GM12878 (cell line): ENCODE measurements at regions not wholly inside any gene's neighbourhood (a gene's known extent, or its start where the extent isn't known, plus 50 kb on each side); places are given as distances from the start of the nearest gene placed in this dataset.

Source experiments
- ATAC-seq: fragments of 200-7000 bp; cut with Tn5 transposase; 3 replicates; pipeline ENCODE4 v1.9.1; 2020; ENCODE audit warnings: mild to moderate bottlenecking, moderate library complexity
- BruUV-seq: library from RNA; stranded (reverse); fragments of 400-500 nt; replicated peaks from 2 replicates; lab custom pipeline; 2021; lab: Mats Ljungman, UMichigan
- CTCF ChIA-PET: fragments of 300-600 bp; sonication (Branson Sonifier 250); formaldehyde crosslinking; extraction: SDS; loops from one replicate; lab custom pipeline; 2021; ENCODE audit warnings: inconsistent platforms; lab: Yijun Ruan, JAX
- POLR2A ChIA-PET: fragments of 350-600 bp; formaldehyde crosslinking; extraction: SDS; loops from one replicate; lab custom pipeline; 2021; ENCODE audit warnings: inconsistent platforms; lab: Charles Lee
- RAD21 ChIA-PET: fragments of 300-600 bp; sonication (Branson Sonifier 250); formaldehyde crosslinking; loops from one replicate; lab custom pipeline; 2023; ENCODE audit warnings: antibody characterized with exemption; ENCODE audit not compliant: unreplicated experiment; lab: Charles Lee
- SMC1A ChIA-PET: fragments of 300-600 bp; sonication (Branson Sonifier 250); formaldehyde crosslinking; loops from one replicate; lab custom pipeline; 2023; ENCODE audit not compliant: unreplicated experiment, uncharacterized antibody; lab: Charles Lee
- DNase-seq: peaks from one replicate; pipeline ENCODE4 v3.0.0-alpha.2; 2011; ENCODE audit warnings: low read depth, low spot score
- FAIRE-seq: peaks from 3 replicates; lab custom pipeline; 2011; peaks lifted over from hg19 to GRCh38; lab: Jason Lieb, UNC
- H2AFZ ChIP-seq: 2 replicates; pipeline ENCODE4 v1.6.0; 2011; ENCODE audit warnings: low read depth, low read length, control low read depth; ENCODE audit not compliant: control insufficient read depth
- H3K27ac ChIP-seq: 2 replicates; pipeline ENCODE4 v1.5.1; 2011; ENCODE audit warnings: control low read depth; ENCODE audit not compliant: control insufficient read depth, insufficient read depth
- H3K27me3 ChIP-seq, 2 experiments: replicated peaks in 1 of 2; 2 replicates each; pipeline versions ENCODE4 v1.6.0 to v1.6.1; 2011; ENCODE audit warnings: low read length in 1 of 2; ENCODE audit not compliant: control insufficient read depth in 2 of 2, insufficient read depth in 2 of 2
- H3K36me3 ChIP-seq, 2 experiments: 2 replicates each; pipeline ENCODE4 v1.5.1; 2011; ENCODE audit warnings: low read length in 1 of 2; ENCODE audit not compliant: control insufficient read depth in 2 of 2, insufficient read depth in 2 of 2
- H3K4me1 ChIP-seq: 2 replicates; pipeline ENCODE4 v1.6.1; 2011; ENCODE audit warnings: mild to moderate bottlenecking, low read length, moderate library complexity, mixed read lengths; ENCODE audit not compliant: control insufficient read depth, insufficient read depth
- H3K4me2 ChIP-seq: 2 replicates; pipeline ENCODE4 v1.6.0; 2011; ENCODE audit warnings: control low read depth; ENCODE audit not compliant: control insufficient read depth, insufficient read depth
- H3K4me3 ChIP-seq: fragments of 200-600 bp; sonication (generic); 2 replicates; pipeline ENCODE4 v1.5.1; 2016
- H3K79me2 ChIP-seq: 2 replicates; pipeline ENCODE4 v1.6.0; 2011; ENCODE audit warnings: low read length; ENCODE audit not compliant: control insufficient read depth, insufficient read depth
- H3K9ac ChIP-seq: 2 replicates; pipeline ENCODE4 v1.8.0; 2011; ENCODE audit warnings: low read length, control low read depth, mixed read lengths; ENCODE audit not compliant: control insufficient read depth, insufficient read depth
- H3K9me3 ChIP-seq: replicated peaks from 3 replicates; pipeline ENCODE4 v1.5.1; 2011; ENCODE audit warnings: mild to moderate bottlenecking, low read length; ENCODE audit not compliant: control insufficient read depth, insufficient read depth
- H4K20me1 ChIP-seq: 2 replicates; pipeline ENCODE4 v1.6.0; 2011; ENCODE audit not compliant: control insufficient read depth, insufficient read depth
- EED ChIP-seq: sonication (generic); IDR thresholded peaks from 2 replicates; pipeline ENCODE4 v1.6.1; 2016; ENCODE audit warnings: antibody characterized with exemption, low read depth
- IKZF1 ChIP-seq: fragments of 450-650 bp; conservative IDR thresholded peaks from 2 replicates; pipeline ENCODE4 v1.6.1; 2017; ENCODE audit warnings: antibody characterized with exemption, mild to moderate bottlenecking
- RCOR1 ChIP-seq: conservative IDR thresholded peaks from 2 replicates; pipeline ENCODE4 v1.6.1; 2012; ENCODE audit warnings: low read depth, low read length, improper control_type of control experiment
- SMARCA5 ChIP-seq: fragments of 450-650 bp; IDR thresholded peaks from 2 replicates; pipeline ENCODE4 v1.6.1; 2017; ENCODE audit warnings: mild to moderate bottlenecking
- SPI1 ChIP-seq: IDR thresholded peaks from 2 replicates; pipeline ENCODE4 v1.6.1; 2011; ENCODE audit warnings: low read depth, mild to moderate bottlenecking, low read length, moderate library complexity, borderline replicate concordance; ENCODE audit not compliant: insufficient read depth
- SRF ChIP-seq, 2 experiments: IDR thresholded peaks; 2 replicates each; pipeline ENCODE4 v1.6.1; 2011; ENCODE audit warnings: low read depth in 2 of 2, low read length in 2 of 2, mild to moderate bottlenecking in 1 of 2, moderate library complexity in 1 of 2
- WGBS: methylation state at CpG from one replicate; pipeline ENCODE4 v1.1.6; 2016; ENCODE audit warnings: low lambda C conversion rate; ENCODE audit not compliant: insufficient replicate concordance, insufficient coverage; ENCODE audit errors: missing lambda C conversion rate; 5-methylcytosine and 5-hydroxymethylcytosine counted together
- in situ Hi-C: fragments of 300-500 bp; cut with MboI; formaldehyde crosslinking; loops from 9 replicates; pipeline ENCODE4 v1.14.3; 2018; ENCODE audit warnings: mixed read lengths
- intact Hi-C: fragments of 100-400 bp; cut with micrococcal nuclease; formaldehyde crosslinking; loops from one replicate; pipeline ENCODE4 v1.14.2; 2022; ENCODE audit not compliant: unreplicated experiment
- TF ChIP-seq, protein P1 (sequence below): IDR thresholded peaks from 2 replicates; pipeline ENCODE4 v1.6.1; 2012; ENCODE audit warnings: low read depth, low read length, improper control_type of control experiment
- TF ChIP-seq, protein P2 (sequence below): fragments of 450-650 bp; IDR thresholded peaks from 2 replicates; pipeline ENCODE4 v1.6.1; 2017; ENCODE audit warnings: low read depth, mild to moderate bottlenecking, moderate library complexity

DNA sequence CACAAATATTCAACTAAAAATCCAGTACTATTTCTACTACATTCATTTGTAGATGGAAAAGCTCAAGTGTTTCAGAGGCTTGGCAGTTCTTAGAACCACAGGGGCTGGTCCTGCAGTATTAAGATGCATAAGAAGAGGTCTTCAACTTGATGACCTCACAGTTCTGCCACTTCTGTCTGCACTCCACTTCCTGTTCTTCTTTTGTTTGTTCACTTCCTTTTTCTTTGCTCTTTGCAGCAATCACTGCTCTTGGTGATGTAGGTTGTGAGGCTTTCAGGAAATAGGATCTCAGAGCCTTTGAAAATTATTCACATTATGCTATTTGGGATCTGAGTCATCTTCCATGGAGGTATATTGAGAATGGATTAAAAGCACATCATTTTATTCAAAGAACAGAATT is 602.0 kb upstream of the CPEB2 start:
- no peaks in the 10 kb centered on the region for H3K27me3 ChIP-seq
- ChIA-PET RAD21 (no interaction called here), SMC1A (no interaction called here), CTCF (no interaction called here), POLR2A (no interaction called here)
- no peaks in the 10 kb centered on the region for H4K20me1 ChIP-seq
- H2AFZ ChIP-seq = no peak overlapping the region
- no peak overlapping the region for H3K9ac ChIP-seq
- H3K4me2 ChIP-seq = no peak overlapping the region
- H3K4me1 ChIP-seq = no peaks in the 10 kb centered on the region
- intact Hi-C loops = no loop called here
- ATAC-seq (no peak), DNase-seq (no peak), FAIRE-seq (no peak)
- in situ Hi-C loops = no loop called here
- no peaks in the 10 kb centered on the region; the same call in 2 of the 3 replicates for H3K9me3 ChIP-seq
- H3K4me3 ChIP-seq = no peak overlapping the region
- H3K36me3 ChIP-seq = no peaks in the 10 kb centered on the region
- TF ChIP-seq SPI1 (peak; percentile 48; the same call in 1 of the 2 replicates), SMARCA5 (no peak)
- TF ChIP-seq, protein P1, sequence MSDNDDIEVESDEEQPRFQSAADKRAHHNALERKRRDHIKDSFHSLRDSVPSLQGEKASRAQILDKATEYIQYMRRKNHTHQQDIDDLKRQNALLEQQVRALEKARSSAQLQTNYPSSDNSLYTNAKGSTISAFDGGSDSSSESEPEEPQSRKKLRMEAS = no peak
- H3K27ac ChIP-seq = no peak overlapping the region
- no peaks in the 10 kb centered on the region for H3K79me2 ChIP-seq
- BruUV-seq = no TSS peak

DNA sequence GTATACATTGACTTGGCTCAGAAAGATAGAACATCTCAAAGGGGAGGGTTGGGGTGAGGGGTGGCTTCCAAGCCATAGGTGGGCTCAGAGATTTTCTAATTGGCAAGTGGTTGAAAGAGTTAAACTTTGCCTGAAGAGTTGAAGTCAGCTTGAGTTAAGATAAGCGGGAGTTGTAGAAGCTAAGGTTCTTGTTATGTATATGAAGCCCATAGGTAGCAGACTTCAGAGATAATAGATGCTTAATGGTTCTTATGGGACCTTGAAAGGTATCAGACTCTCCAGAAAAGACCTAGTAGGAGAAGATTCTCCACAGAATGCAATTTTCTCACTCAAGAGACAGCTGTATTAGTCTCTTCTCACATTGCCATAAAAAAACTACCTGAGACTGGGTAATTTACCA is 599.1 kb upstream of the CPEB2 start:
- in situ Hi-C loops (no loop called here), intact Hi-C loops (no loop called here)
- Histone ChIP-seq H3K27me3 (no peaks in the 10 kb centered on the region), H3K79me2 (no peaks in the 10 kb centered on the region), H4K20me1 (no peaks in the 10 kb centered on the region), H2AFZ (no peak overlapping the region), H3K4me2 (no peak overlapping the region), H3K4me3 (no peak overlapping the region), H3K4me1 (no peaks in the 10 kb centered on the region), H3K27ac (no peak overlapping the region), H3K9ac (no peak overlapping the region), H3K36me3 (no peaks in the 10 kb centered on the region), H3K9me3 (no peaks in the 10 kb centered on the region; the same call in 2 of the 3 replicates)
- no peak for FAIRE-seq
- ChIA-PET RAD21 (no interaction called here), CTCF (no interaction called here), POLR2A (no interaction called here), SMC1A (no interaction called here)
- 47% methylated on average over 1 of the region's 1 CpG for WGBS
- DNase-seq = no peak
- TF ChIP-seq RCOR1 (no peak), EED (no peak), IKZF1 (no peak), SRF (IDR thresholded peaks at IDR 0.05; ENCODE audit: low read depth in 2 of 2, low read length in 2 of 2) (no peak)
- TF ChIP-seq, protein P2, sequence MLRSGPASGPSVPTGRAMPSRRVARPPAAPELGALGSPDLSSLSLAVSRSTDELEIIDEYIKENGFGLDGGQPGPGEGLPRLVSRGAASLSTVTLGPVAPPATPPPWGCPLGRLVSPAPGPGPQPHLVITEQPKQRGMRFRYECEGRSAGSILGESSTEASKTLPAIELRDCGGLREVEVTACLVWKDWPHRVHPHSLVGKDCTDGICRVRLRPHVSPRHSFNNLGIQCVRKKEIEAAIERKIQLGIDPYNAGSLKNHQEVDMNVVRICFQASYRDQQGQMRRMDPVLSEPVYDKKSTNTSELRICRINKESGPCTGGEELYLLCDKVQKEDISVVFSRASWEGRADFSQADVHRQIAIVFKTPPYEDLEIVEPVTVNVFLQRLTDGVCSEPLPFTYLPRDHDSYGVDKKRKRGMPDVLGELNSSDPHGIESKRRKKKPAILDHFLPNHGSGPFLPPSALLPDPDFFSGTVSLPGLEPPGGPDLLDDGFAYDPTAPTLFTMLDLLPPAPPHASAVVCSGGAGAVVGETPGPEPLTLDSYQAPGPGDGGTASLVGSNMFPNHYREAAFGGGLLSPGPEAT = no peak
- BruUV-seq = no TSS peak
- ATAC-seq = no peak
